ENCODE measurements at regions not wholly inside any gene's neighbourhood (a gene's known extent, or its start where the extent isn't known, plus 50 kb on each side); places are given as distances from the start of the nearest gene placed in this dataset.

GRCh38 chr12:17286874-17287273 is 680.9 kb upstream of the LMO3 start:
- TF ChIP-seq CTCF (IDR thresholded peaks at IDR 0.05; ENCODE audit: low read length) (no peak), EZH2 (optimal IDR thresholded peaks at IDR 0.05; ENCODE audit: low read depth, low read length) (no peak), EZH2phosphoT487 (IDR thresholded peaks at IDR 0.05; ENCODE audit: low read length) (no peak)

Measured in MM.1S (cell line).